GM06990 (cell line): ENCODE measurements at regions not wholly inside any gene's neighbourhood (a gene's known extent, or its start where the extent isn't known, plus 50 kb on each side); places are given as distances from the start of the nearest gene placed in this dataset.
"Not testable (repeated sequence)": the region's sequence is repeated elsewhere in the genome, so short reads cannot be mapped to it uniquely, and the experiment has no call there.

Experiments used
- DNase-seq: peaks from one replicate; pipeline ENCODE4 v3.0.0-alpha.2; 2011; ENCODE audit not compliant: insufficient read length; ENCODE audit errors: extremely low read depth
- H3K27me3 ChIP-seq: replicated peaks from 2 replicates; pipeline ENCODE4 v1.6.0; 2011; ENCODE audit warnings: low read length; ENCODE audit not compliant: control insufficient read depth, insufficient read depth
- H3K36me3 ChIP-seq: 2 replicates; pipeline ENCODE4 v1.5.1; 2011; ENCODE audit warnings: low read length; ENCODE audit not compliant: control insufficient read depth, insufficient read depth
- H3K4me3 ChIP-seq: replicated peaks from 2 replicates; pipeline ENCODE4 v1.5.1; 2011; ENCODE audit warnings: low read depth, mild to moderate bottlenecking, control low read depth, low read length
- TF ChIP-seq, protein P1 (sequence below): IDR thresholded peaks from 2 replicates; pipeline ENCODE4 v1.5.1; 2011; ENCODE audit warnings: low read length, control low read depth, mild to moderate bottlenecking, inconsistent platforms; ENCODE audit not compliant: insufficient read depth, poor library complexity, severe bottlenecking

GRCh38 chr2:145380436-145381017 lies 860.6 kb upstream of the ZEB2 start:
- Histone ChIP-seq H3K4me3 (no peak overlapping the region), H3K27me3 (no peaks in the 10 kb centered on the region), H3K36me3 (no peaks in the 10 kb centered on the region)
- TF ChIP-seq, protein P1, sequence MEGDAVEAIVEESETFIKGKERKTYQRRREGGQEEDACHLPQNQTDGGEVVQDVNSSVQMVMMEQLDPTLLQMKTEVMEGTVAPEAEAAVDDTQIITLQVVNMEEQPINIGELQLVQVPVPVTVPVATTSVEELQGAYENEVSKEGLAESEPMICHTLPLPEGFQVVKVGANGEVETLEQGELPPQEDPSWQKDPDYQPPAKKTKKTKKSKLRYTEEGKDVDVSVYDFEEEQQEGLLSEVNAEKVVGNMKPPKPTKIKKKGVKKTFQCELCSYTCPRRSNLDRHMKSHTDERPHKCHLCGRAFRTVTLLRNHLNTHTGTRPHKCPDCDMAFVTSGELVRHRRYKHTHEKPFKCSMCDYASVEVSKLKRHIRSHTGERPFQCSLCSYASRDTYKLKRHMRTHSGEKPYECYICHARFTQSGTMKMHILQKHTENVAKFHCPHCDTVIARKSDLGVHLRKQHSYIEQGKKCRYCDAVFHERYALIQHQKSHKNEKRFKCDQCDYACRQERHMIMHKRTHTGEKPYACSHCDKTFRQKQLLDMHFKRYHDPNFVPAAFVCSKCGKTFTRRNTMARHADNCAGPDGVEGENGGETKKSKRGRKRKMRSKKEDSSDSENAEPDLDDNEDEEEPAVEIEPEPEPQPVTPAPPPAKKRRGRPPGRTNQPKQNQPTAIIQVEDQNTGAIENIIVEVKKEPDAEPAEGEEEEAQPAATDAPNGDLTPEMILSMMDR, result no peak
- DNase-seq, result no peak

DNA sequence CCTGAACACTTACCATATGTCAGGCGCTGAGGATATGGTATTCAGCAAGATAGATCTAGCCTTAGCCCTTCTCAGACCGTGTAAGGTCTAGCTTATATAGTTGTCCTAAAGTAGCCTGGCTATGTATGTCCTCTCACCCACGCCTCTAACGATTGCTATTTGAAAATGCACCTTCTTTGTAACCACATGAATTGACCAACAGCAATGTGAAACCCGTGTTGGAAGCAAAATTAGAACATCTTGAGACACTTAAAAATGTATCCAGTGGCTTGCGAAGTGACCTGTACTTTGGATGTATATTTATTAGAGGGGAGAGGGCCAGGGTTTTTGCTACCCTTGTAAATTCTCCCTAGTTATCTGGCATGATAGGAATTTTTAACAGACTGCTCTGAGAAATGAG lies 860.0 kb upstream of the ZEB2 start:
- TF ChIP-seq, protein P1, result no peak
- H3K27me3 ChIP-seq, result no peaks in the 10 kb centered on the region
- H3K36me3 ChIP-seq, result no peaks in the 10 kb centered on the region

DNA sequence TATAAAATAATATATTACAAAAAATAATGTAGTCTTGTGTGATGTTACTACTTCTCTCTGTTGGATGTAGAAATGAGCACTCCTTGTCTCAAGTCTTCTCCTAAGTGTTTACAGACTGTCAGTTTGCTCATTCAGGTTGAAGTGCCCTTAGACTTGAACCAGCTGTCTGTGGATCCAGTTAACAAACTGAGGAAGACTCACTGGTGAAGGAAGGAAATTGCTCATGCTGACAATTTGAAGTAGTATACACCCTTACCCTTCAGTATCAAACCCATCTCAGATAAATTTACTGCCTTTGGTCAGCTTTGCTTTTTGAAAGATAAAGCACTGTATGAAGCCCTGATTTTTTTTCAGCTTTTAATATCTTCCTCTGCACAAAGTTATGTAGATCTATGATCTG lies 854.2 kb upstream of the ZEB2 start:
- Histone ChIP-seq H3K36me3 (no peaks in the 10 kb centered on the region), H3K4me3 (no peak overlapping the region), H3K27me3 (no peaks in the 10 kb centered on the region)
- TF ChIP-seq, protein P1, result no peak
- DNase-seq, result no peak

More for the DNA sequence above, 860.0 kb upstream of the ZEB2 start:
- DNase-seq, result no peak
- no peak overlapping the region for H3K4me3 ChIP-seq

DNA sequence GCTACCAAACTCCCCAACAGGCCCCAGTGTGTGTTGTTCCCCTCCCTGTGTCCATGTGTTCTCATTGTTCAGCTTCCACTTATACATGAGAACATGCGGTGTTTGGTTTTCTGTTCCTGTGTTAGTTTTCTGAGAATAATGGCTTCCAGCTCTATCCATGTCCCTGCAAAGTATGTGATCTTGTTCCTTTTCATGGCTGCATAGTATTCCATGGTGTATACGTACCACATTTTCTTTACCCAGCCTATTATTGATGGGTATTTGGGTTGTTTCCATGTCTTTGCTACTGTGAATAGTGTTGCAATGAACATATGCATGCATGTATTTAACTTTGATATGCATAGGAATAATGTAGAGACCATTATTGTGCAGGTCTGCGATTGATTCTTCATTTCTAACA lies 847.4 kb upstream of the ZEB2 start:
- H3K4me3 ChIP-seq, H3K36me3 ChIP-seq, H3K27me3 ChIP-seq, DNase-seq: not testable (repeated sequence)

DNA sequence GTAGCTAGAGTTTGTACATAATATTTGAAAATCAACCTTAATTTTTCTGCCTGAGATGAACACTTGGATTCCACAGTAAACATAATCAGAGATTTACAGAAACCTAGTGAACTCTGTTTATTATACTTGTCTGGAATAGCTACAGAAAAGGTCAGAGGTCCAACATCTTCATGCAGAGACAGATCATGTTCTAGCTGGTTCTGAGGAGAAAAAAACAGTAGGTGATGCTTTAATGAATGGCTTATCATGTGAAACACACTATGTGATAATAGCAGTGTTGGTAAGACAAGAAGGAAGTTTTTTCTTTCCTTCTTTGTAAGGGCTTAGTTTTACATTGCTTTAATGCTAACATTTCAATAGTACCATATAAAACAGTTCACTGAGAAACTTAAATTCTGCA lies 846.4 kb upstream of the ZEB2 start:
- TF ChIP-seq, protein P1, result no peak
- DNase-seq, result no peak
- no peak overlapping the region for H3K4me3 ChIP-seq
- H3K27me3 ChIP-seq, result no peaks in the 10 kb centered on the region
- H3K36me3 ChIP-seq, result no peaks in the 10 kb centered on the region

GRCh38 chr2:145360129-145360790 lies 840.3 kb upstream of the ZEB2 start:
- H3K4me3 ChIP-seq, result no peak overlapping the region
- H3K27me3 ChIP-seq, result no peaks in the 10 kb centered on the region
- DNase-seq, result no peak
- H3K36me3 ChIP-seq, result no peaks in the 10 kb centered on the region
- TF ChIP-seq, protein P1, result no peak
